Choroid plexus epithelial cell (primary cell): ENCODE measurements at regions not wholly inside any gene's neighbourhood (a gene's known extent, or its start where the extent isn't known, plus 50 kb on each side); places are given as distances from the start of the nearest gene placed in this dataset.

Experiments
- DNase-seq: peaks from one replicate; pipeline ENCODE4 v3.0.0-alpha.2; 2010; ENCODE audit warnings: low read depth
- H3K4me3 ChIP-seq: 2 replicates; pipeline ENCODE4 v1.5.1; 2011; ENCODE audit warnings: low read depth, mild to moderate bottlenecking, control low read depth, low read length, moderate library complexity
- CTCF ChIP-seq: conservative IDR thresholded peaks from 2 replicates; pipeline ENCODE4 v1.5.1; 2011; ENCODE audit warnings: low read depth, mild to moderate bottlenecking, control low read depth, inconsistent platforms, low read length, moderate library complexity

- H3K4me3 ChIP-seq: no peak overlapping the region
- no peak for TF ChIP-seq CTCF
- DNase-seq: peak; percentile 5
These were observed 51.1 kb upstream of the PPP2R3B start for GRCh38 chrX:437661-438390.

- DNase-seq: no peak
- TF ChIP-seq CTCF: no peak
- H3K4me3 ChIP-seq: no peak overlapping the region
These were observed 52.5 kb upstream of the PPP2R3B start for GRCh38 chrX:439241-439640.

GRCh38 chrX:439719-440118, 53.0 kb upstream of the PPP2R3B start:
- no peak overlapping the region for H3K4me3 ChIP-seq
- no peak for TF ChIP-seq CTCF
- DNase-seq: no peak

- DNase-seq: no peak
- H3K4me3 ChIP-seq: no peak overlapping the region
- no peak for TF ChIP-seq CTCF
These were observed 53.9 kb upstream of the PPP2R3B start for GRCh38 chrX:440636-441035.

- H3K4me3 ChIP-seq: no peak overlapping the region
- TF ChIP-seq CTCF: no peak
- DNase-seq: no peak
These were observed 57.0 kb upstream of the PPP2R3B start for GRCh38 chrX:443536-444210.

GRCh38 chrX:444305-444704, 57.6 kb upstream of the PPP2R3B start:
- no peak for DNase-seq
- no peak overlapping the region for H3K4me3 ChIP-seq
- no peak for TF ChIP-seq CTCF

GRCh38 chrX:445727-446126, 59.0 kb upstream of the PPP2R3B start:
- DNase-seq: no peak
- no peak overlapping the region for H3K4me3 ChIP-seq
- TF ChIP-seq CTCF: no peak
